HG02970 (cell line): ENCODE measurements at regions not wholly inside any gene's neighbourhood (a gene's known extent, or its start where the extent isn't known, plus 50 kb on each side); places are given as distances from the start of the nearest gene placed in this dataset.
"Not testable (repeated sequence)": the region's sequence is repeated elsewhere in the genome, so short reads cannot be mapped to it uniquely, and the experiment has no call there.

Source experiments
- ATAC-seq: cut with Tn5 transposase; IDR thresholded peaks from one replicate; pipeline ENCODE4 v1.9.1; 2021; ENCODE audit warnings: mild to moderate bottlenecking, moderate library complexity, moderate number of reproducible peaks; ENCODE audit not compliant: unreplicated experiment, low FRiP score

DNA sequence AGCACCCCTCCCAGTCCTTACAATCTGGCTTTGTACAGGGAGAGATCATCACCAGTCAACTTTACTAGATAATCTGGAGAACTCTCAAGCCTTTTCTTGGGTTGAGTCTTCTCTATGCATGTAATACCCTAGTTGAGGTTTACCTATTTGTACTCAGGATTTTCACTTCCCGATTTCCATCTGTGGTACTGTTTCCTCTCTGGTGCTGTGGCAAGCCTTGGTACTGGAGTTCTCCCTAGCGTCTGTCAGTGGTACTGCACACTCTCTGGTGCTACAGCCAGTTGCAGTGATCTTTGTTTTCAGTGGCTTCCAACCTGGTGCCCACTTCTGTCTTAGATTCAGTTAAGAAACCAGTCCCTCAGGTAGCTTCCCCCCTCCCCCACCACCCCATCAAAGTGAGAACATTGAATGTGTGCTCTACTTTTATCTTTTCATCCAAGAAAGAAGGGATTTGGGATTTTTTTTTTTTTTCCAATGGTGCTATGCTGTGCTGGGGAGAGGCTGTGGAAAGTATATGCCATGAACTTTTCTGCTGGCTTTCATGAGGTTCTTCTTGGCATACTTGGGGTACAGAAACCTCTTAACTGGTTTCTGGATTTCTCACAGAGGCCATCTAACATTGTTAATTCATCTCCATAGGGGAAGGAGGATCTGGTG is 69.4 kb upstream of the EVL start:
- peak; percentile 92 for ATAC-seq

DNA sequence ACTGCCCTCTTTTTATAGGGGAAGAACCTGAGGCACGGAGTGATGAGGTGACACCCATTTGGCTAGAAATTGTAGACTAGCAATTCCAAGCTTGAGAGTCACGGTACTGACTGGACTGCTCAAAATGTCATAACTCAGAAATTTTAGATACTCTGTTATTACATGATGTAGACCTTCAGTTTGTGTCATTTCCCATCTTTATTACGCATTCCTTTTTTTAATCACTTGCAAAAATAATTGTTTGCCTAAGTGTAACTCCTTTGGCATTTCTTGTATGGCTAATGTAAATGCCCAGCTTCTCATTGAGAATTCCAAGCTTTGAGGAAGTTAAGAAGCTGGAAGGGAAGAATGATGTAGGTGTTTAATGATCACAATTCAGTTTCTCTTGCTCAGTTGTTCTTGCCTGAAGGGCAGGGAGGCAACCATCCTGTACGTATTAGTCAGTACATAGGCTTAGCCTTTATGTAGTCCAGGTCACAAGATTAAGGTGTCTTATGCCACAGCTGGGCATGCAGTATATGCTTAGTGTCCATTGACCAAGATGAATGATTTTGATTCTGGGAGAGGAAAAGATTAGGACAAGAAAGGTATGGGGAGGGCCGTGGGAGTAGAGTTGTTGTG is 68.2 kb upstream of the EVL start:
- ATAC-seq = no peak

DNA sequence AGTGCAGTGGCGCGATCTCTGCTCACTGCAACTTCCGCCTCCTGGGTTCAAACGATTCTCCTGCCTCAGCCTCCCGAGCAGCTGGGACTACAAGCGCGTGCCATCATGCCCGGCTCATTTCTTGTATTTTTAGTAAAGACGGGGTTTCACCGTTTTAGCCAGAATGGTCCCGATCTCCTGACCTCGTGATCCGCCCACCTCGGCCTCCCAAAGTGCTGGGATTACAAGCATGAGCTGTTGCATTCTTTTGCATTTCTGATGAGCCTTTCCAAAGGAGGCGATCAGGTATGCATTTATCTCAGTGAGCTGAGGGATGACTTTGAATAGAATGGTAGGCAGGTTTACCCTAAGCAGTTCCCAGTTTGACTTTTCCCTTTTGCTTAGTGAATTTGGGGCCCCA is 64.8 kb upstream of the EVL start:
- ATAC-seq = not testable (repeated sequence)

DNA sequence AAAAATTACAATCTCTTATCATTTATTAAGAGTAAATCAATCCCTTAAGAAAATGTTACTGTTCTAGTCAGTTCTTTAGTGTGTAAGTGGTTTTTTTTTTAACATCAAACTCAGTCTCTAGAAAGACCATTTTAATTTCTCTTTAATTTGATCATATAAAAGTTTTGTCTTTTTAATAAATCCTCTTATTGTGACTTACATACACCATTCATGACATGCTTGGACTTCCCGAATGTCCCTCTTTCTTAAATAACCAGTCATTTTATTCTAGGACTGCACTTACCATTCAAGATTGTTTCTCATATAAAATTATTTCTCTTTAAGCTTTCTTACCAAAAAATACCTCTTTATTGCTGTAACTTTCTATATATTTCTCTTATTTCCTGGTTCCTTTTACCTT is 60.8 kb upstream of the EVL start:
- no peak for ATAC-seq

DNA sequence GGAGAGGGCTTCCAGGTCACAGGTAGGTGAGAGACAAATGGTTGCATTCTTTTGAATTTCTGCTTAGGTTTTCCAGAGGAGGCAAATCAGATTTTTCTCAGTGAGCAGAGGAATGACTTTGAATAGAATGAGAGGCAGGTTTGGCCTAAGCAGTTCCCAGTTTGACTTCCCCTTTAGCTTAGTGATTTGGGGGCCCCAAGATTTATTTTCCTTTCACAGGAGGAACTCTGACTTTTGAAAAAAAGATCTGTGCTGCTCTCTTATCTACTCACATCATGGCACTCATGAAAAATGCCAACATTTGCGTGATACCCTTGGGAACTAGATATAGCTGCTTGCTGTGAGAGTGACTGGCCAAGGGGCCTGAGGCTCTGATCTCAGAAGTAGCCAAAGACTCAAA is 58.0 kb upstream of the EVL start:
- no peak for ATAC-seq

DNA sequence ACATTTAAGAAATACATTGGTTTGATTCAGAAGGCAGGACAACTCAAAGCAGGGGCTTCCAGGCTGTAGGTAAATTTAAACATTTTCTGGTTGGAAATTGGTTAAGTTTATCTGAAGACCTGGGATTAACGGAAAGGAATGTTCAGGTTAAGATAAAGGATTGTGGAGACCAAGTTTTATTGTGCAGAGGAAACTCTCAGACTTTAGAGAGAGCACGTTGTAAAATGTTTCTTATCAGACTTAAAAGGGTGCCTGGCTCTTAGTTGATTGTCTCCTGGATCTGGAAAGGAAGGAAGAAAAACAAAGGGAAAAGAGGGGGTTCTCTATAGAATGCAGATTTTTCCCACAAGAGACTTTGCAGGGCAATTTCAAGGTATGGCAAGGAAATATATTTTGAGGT is 55.4 kb upstream of the EVL start:
- not testable (repeated sequence) for ATAC-seq

DNA sequence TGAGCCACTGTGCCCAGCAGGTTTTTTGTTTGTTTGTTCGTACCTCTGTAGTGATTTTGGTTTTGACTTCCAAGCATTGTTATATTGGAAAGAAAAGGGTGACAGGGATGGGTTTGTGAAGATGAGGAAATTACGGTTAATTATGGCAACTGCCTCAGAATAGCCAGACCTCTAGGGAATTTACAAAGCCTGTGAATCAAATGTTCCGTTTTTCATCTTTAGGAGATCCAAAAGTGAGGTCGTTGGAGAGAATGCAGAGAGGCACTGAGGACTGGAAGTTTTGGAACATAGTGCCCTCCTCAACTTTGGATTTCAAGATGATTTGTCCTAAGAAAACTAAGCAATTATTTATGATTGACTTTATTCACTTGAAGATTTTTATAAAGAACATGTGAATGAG is 54.5 kb upstream of the EVL start:
- no peak for ATAC-seq

DNA sequence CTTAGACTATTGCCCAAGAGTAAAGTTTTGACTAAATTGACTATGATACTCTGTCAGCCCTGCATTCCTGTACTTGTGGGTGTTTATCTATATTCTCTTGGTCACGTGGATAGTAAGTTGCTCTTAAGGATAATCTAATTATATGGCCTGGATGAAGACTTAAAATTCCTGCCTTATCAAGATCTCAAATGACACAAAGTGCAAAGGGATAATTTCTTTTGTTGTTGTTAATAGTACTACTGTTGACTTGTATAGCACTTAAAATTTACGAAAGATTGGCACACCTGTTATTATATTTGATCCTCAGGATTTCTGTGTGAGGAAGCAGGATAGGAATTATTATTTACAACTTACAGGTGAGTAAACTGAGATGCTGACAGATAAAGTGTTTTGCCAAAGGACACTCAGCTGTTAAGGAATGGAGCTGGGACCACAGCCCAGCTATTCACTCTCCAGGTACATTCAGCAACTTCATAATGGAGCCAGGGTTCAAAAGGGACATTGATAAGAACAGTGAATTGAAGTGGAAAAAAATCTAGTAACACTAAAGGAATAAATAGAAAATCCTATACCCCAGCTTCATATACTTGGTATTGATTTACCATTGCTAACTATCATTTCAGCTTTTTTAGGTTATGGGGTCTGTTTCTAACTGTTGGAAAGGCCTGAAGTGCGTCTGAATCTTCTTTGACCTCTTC is 53.4 kb upstream of the EVL start:
- ATAC-seq = no peak

DNA sequence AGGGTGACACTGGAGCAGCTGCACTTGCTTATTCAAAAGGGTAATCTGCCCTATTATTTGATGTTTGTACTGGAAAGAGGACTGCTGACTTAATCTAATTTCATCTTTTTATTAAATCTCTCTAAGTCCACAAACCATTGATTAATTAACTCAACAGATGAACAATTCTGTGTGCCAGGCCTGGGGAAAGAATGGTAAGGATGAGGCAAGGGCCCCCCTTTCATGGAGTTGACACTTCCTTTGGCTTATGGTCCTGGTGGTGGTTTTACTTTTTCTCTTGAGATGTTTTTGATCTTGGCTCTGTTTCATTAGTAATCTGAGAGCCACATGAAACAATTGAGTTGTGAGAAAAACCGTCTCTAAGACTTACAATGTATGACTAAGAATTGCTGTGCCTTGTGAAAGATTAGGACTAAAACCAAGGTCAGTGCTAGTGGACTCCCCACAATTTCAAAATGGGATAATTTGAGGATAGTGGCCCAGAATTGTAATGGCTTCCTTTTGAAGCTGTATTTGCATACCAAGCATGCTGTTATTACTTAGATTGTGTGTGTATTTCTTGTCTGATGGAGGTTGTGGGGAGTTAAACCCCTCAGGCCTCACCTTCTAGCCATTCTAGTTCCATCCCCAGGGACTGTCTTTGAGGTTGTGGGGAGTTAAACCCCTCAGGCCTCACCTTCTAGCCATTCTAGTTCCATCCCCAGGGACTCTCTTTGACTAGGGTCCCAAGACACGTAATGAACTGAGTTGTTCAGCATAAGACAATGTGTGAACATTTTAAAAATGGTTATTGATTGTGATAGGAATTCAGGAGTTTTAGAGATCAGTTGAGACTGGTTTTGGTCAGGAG is 52.5 kb upstream of the EVL start:
- ATAC-seq = no peak

DNA sequence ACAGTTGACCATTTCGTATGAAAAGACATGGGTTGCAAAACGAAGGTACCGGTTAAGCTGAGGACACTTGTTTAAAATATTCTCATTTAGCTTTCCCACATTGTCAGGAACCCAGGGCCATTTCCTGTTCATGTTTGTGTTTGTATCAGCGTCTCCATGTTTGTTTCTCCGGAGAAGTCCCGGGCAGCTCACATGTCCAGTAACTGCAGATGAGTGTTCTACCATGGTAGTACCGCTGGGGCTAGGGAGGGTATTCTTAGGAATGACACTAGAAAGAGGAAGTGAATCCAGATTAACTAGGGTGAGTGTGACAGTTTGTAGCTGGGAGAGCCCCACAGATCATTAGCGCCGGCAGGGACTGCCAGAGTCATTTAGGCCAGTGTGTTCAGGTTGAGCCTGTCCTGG is 50.0 kb upstream of the EVL start:
- ATAC-seq = no peak
